ENCODE measurements at regions not wholly inside any gene's neighbourhood (a gene's known extent, or its start where the extent isn't known, plus 50 kb on each side); places are given as distances from the start of the nearest gene placed in this dataset.

GRCh38 chr7:136348542-136349192 lies 371.5 kb upstream of the MTPN start:
- Mint-ChIP-seq H3K4me1 (no peaks in the 10 kb centered on the region), H3K27me3 (no peaks in the 10 kb centered on the region), H3K4me3 (no peak overlapping the region), H3K27ac (no peak overlapping the region), H3K9me3 (ENCODE audit: insufficient read depth) (no peaks in the 10 kb centered on the region)
- ChIA-PET POLR2A (no interaction called here), CTCF (no interaction called here)
- Histone ChIP-seq H3K27me3 (replicated peaks in 1 of 4; ENCODE audit: control extremely low read depth in 1 of 4, control insufficient read depth in 3 of 4, insufficient read depth in 4 of 4, low read length in 3 of 4) (no peaks in the 10 kb centered on the region), H3K4me2 (replicated peaks; ENCODE audit: low read depth, low read length, poor library complexity, severe bottlenecking) (no peak overlapping the region), H2AFZ (ENCODE audit: insufficient read depth, low read depth, low read length, poor library complexity, severe bottlenecking) (no peak overlapping the region), H3K9me3 (ENCODE audit: control extremely low read depth in 1 of 3, control insufficient read depth in 2 of 3, insufficient read depth in 1 of 3, low read length in 2 of 3) (no peaks in the 10 kb centered on the region), H3K79me2 (ENCODE audit: control insufficient read depth, insufficient read depth, low read length) (no peaks in the 10 kb centered on the region), H3K4me1 (ENCODE audit: control insufficient read depth in 2 of 2, insufficient read depth in 2 of 2, low read length in 2 of 2) (no peaks in the 10 kb centered on the region), H4K20me1 (ENCODE audit: control insufficient read depth, insufficient read depth, low read length, poor library complexity, severe bottlenecking) (no peaks in the 10 kb centered on the region), H3K36me3 (replicated peaks in 1 of 2; ENCODE audit: control extremely low read depth in 1 of 2, control insufficient read depth in 1 of 2, extremely low read depth in 1 of 2, insufficient read depth in 2 of 2, low read length in 1 of 2) (no peaks in the 10 kb centered on the region), H3K27ac (ENCODE audit: low read length in 2 of 2) (no peak overlapping the region), H3K4me3 (ENCODE audit: control extremely low read depth in 1 of 5, extremely low read depth in 1 of 5, insufficient read depth in 1 of 5, low read depth in 2 of 5, low read length in 4 of 5) (no peak overlapping the region), H3K9ac (ENCODE audit: low read length) (no peak overlapping the region)
- TF ChIP-seq CTCF (IDR thresholded peaks at IDR 0.05) = no peak
- TF ChIP-seq EZH2 (IDR thresholded peaks at IDR 0.05; ENCODE audit: borderline replicate concordance, insufficient read depth, low read depth, low read length, poor library complexity, severe bottlenecking) = no peak
- ATAC-seq (ENCODE audit: low read depth) = no peak
- no peak for DNase-seq
- intact Hi-C loops (cut with micrococcal nuclease) = no loop called here
- 92% methylated on average over 7 of the region's 7 CpGs for WGBS (ENCODE audit: insufficient coverage)

DNA sequence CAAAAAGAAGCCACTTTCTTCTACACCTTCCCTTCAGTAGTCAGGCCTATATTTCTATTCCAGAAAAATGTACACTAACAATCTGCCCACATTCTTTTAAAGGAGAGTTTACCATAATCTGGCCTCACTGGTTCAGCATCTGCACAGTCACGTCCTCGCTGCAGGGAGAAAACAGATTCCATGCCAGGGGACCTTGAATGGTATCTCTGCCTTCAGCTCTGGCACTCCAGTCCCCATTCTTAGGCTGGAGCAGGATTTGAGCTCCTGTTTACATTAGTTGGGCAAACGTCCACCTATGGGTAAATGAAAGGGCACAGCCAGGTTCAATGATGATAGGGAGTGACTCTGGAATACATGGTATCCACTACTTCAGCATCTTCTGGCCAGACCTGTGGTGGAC lies 371.0 kb upstream of the MTPN start:
- no peak for ATAC-seq (ENCODE audit: low read depth)

More for the DNA sequence above, 371.0 kb upstream of the MTPN start:
- CTCF ChIA-PET = no interaction called here
- no peaks in the 10 kb centered on the region for H3K9me3 Mint-ChIP-seq (ENCODE audit: insufficient read depth)
- Histone ChIP-seq H3K4me2 (replicated peaks; ENCODE audit: low read depth, low read length, poor library complexity, severe bottlenecking) (no peak overlapping the region), H4K20me1 (ENCODE audit: control insufficient read depth, insufficient read depth, low read length, poor library complexity, severe bottlenecking) (no peaks in the 10 kb centered on the region), H3K79me2 (ENCODE audit: control insufficient read depth, insufficient read depth, low read length) (no peaks in the 10 kb centered on the region), H3K27ac (ENCODE audit: low read length in 2 of 2) (no peak overlapping the region), H3K9ac (ENCODE audit: low read length) (no peak overlapping the region), H3K27me3 (replicated peaks in 1 of 4; ENCODE audit: control extremely low read depth in 1 of 4, control insufficient read depth in 3 of 4, insufficient read depth in 4 of 4, low read length in 3 of 4) (no peaks in the 10 kb centered on the region), H3K36me3 (replicated peaks in 1 of 2; ENCODE audit: control extremely low read depth in 1 of 2, control insufficient read depth in 1 of 2, extremely low read depth in 1 of 2, insufficient read depth in 2 of 2, low read length in 1 of 2) (no peaks in the 10 kb centered on the region), H3K4me3 (ENCODE audit: control extremely low read depth in 1 of 5, extremely low read depth in 1 of 5, insufficient read depth in 1 of 5, low read depth in 2 of 5, low read length in 4 of 5) (no peak overlapping the region), H2AFZ (ENCODE audit: insufficient read depth, low read depth, low read length, poor library complexity, severe bottlenecking) (no peak overlapping the region), H3K4me1 (ENCODE audit: control insufficient read depth in 2 of 2, insufficient read depth in 2 of 2, low read length in 2 of 2) (no peaks in the 10 kb centered on the region), H3K9me3 (ENCODE audit: control extremely low read depth in 1 of 3, control insufficient read depth in 2 of 3, insufficient read depth in 1 of 3, low read length in 2 of 3) (no peaks in the 10 kb centered on the region)
- no peak overlapping the region for H3K27ac Mint-ChIP-seq
- no peaks in the 10 kb centered on the region for H3K27me3 Mint-ChIP-seq
- DNase-seq = no peak
- no peak overlapping the region for H3K4me3 Mint-ChIP-seq
- WGBS (ENCODE audit: insufficient coverage) = 96% methylated on average over 2 of the region's 3 CpGs
- H3K4me1 Mint-ChIP-seq = no peaks in the 10 kb centered on the region
- TF ChIP-seq EZH2 (IDR thresholded peaks at IDR 0.05; ENCODE audit: borderline replicate concordance, insufficient read depth, low read depth, low read length, poor library complexity, severe bottlenecking) (no peak), CTCF (IDR thresholded peaks at IDR 0.05) (no peak)
- intact Hi-C loops (cut with micrococcal nuclease) = no loop called here
- POLR2A ChIA-PET = no interaction called here

All from B cell (primary cell).